AG09309 (cell line): ENCODE measurements at regions not wholly inside any gene's neighbourhood (a gene's known extent, or its start where the extent isn't known, plus 50 kb on each side); places are given as distances from the start of the nearest gene placed in this dataset.

Experiments
- DNase-seq: peaks from one replicate; pipeline ENCODE4 v3.0.0-alpha.2; 2010; ENCODE audit warnings: low read depth
- H3K4me3 ChIP-seq: 2 replicates; pipeline ENCODE4 v1.5.1; 2011; ENCODE audit warnings: mild to moderate bottlenecking, low read depth, low read length, moderate library complexity; ENCODE audit not compliant: control insufficient read depth
- CTCF ChIP-seq: IDR thresholded peaks from 2 replicates; pipeline ENCODE4 v1.5.1; 2011; ENCODE audit warnings: mild to moderate bottlenecking, low read depth, low read length, inconsistent platforms; ENCODE audit not compliant: insufficient read depth, control insufficient read depth; ENCODE audit errors: missing control alignments

- H3K4me3 ChIP-seq = no peak overlapping the region
- TF ChIP-seq CTCF = no peak
- DNase-seq = no peak
These were observed 62.6 kb downstream of the MIS18A start for GRCh38 chr21:32216293-32216692.

GRCh38 chr21:32215306-32215685 lies 63.6 kb downstream of the MIS18A start:
- no peak for DNase-seq
- H3K4me3 ChIP-seq = no peak overlapping the region
- TF ChIP-seq CTCF = no peak

- no peak for DNase-seq
- TF ChIP-seq CTCF = no peak
- no peak overlapping the region for H3K4me3 ChIP-seq
These were observed 64.1 kb downstream of the MIS18A start for GRCh38 chr21:32214654-32215305.

DNA sequence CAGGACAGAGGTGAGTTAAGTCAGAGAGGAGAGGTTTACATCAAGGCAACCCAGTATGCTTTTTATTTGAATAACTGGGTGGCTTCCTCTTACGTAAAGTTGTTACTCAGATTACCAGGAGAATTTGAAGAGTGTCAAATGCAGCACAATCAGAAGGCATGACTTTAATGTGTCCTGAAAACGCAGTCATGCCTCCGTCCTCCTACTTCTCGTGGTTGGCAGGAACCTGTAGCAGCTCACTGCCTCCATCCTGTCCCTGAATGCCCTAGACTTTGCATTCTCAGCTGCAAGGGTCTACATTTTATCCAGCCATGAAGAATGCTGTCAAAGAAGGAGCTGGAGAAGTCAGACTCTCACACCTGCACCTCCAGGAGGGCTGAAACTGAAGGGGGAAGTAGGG lies 66.7 kb downstream of the MIS18A start:
- H3K4me3 ChIP-seq = no peak overlapping the region
- no peak for TF ChIP-seq CTCF
- no peak for DNase-seq

DNA sequence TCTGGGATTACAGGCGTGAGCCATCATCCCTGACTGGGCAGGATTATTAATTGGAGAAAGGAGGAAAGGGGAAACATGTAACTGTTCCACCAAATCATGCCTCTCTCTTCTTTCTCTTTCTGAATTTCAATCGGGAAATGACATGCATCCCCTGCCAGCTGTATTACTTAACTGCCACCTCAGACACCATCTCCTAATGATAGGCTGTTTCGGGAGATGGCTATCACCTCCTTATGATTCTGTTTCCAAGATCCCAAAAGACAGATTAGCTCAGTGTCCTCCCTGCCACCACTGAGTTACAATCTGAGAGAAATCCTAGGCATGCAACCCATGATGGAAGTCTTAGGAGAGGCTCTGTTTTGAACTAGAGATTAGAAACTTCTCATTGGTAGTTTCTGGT lies 67.5 kb downstream of the MIS18A start:
- no peak for TF ChIP-seq CTCF
- DNase-seq = no peak
- H3K4me3 ChIP-seq = no peak overlapping the region

DNA sequence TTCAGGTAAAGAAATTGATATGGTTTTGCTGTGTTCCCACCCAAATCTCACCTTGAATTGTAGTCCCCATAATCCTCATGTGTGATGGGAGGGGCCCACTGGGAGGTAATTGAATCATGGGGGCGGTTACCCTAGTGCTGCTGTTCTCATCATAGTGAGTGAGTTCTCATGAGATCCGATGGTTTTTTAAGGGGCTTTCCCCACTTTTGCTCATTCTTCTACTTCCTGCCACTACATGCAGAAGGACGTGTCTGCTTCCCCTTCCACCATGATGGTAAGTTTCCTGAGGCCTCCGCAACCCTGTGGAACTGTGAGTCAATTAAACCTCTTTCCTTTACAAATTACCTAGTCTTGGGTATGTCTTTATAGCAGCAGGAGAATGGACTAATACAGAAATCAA lies 69.3 kb downstream of the MIS18A start:
- TF ChIP-seq CTCF = no peak
- DNase-seq = no peak
- no peak overlapping the region for H3K4me3 ChIP-seq

DNA sequence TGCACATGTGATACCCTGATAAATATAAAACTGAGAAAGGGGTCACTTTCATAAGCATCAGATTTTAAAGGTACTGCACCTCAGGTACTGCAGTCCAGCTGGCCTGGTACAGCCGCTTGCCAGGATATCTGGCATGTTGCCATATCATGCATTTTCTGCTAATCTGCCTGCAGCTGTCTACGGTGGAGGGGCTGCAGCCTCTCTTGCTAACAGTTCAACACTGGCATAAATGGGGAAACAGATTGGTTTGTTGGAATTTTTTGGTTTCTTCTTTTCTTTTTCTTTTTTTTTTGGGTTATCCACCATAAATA lies 71.5 kb downstream of the MIS18A start:
- DNase-seq = no peak
- H3K4me3 ChIP-seq = no peak overlapping the region
- TF ChIP-seq CTCF = no peak
